ENCODE measurements at regions not wholly inside any gene's neighbourhood (a gene's known extent, or its start where the extent isn't known, plus 50 kb on each side); places are given as distances from the start of the nearest gene placed in this dataset.
"Not testable (repeated sequence)": the region's sequence is repeated elsewhere in the genome, so short reads cannot be mapped to it uniquely, and the experiment has no call there.

DNA sequence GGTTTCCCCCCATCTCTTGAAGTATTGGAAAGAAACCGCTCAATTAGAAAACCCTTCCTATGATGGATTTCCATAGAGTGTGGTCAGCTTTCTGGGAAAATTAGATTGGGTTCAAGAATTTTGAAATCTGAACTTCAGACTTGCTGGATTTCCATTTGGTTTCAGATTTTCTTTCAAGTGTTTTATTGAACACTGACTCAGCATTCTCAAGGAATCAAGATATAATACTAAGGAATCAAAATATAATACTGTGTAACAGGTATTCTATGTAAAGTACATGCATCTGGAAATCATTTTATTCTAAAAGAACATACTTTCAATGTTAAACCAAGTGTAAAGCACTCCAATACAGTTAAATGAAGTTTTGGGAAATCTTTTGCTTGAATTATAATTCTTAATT, 94.7 kb upstream of the CCN2 start:
- DNase-seq (ENCODE audit: low spot score): no peak

- DNase-seq (ENCODE audit: low spot score): no peak
These were observed 92.0 kb upstream of the CCN2 start for GRCh38 chr6:132043148-132043547.

DNA sequence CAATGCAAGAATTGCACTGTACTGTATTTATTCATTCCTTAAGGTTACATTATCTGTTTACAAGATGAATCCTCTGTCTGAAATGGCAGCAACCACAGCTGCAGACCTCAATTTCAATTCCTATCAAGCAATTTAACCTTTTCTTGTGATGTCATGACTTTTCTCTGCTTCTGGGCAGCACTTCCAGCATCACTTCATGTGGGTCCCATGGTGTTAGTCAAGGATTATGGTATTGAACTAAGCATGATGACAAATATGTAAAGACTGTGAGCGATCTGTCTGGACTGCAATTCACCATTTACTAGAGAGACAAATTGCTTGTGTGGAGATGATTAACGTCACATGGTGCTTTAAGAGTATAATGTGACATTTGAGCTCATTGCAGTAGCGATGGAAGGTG, 90.5 kb upstream of the CCN2 start:
- no peak for DNase-seq (ENCODE audit: low spot score)

GRCh38 chr6:132028029-132028428, 76.9 kb upstream of the CCN2 start:
- no peak for DNase-seq (ENCODE audit: low spot score)

DNA sequence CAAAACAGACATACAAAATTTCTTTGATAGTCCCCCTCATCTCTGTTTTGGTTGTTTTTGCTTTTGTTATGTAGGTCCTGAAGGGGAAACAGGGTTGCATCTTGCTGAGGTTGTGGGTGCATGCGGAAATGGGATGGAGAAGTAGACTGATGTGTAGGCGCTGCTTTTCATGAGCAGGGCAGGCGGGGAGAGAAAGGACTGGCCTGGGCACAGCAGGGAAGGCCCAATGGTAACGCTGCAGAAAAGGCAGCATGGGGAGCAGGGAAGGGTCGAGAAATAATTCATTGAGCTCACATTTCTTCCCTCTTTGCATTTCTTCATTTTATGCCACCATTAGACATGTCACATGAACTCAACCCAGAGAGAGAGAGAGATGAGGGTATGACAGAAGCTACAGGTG, 74.3 kb upstream of the CCN2 start:
- DNase-seq (ENCODE audit: low spot score): no peak

DNA sequence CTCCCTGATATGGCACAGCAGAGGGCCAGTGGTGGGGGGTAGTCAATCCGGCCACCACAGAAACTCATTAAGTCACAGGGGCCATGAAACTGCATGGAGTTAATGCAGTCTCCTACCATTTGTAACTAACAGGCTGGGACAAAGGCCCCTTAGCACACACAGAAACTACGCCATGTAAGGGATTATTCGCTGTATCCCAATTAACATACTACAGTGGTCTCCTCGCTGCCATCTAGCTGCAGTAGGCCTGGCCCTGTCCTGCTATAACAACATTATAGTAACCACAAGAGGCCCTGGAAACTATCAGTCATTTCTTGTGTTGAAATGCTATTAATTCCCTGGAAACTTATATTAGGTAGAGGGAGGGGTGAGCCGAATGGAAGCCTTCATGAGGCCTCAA, 72.3 kb upstream of the CCN2 start:
- no peak for DNase-seq (ENCODE audit: low spot score)

DNA sequence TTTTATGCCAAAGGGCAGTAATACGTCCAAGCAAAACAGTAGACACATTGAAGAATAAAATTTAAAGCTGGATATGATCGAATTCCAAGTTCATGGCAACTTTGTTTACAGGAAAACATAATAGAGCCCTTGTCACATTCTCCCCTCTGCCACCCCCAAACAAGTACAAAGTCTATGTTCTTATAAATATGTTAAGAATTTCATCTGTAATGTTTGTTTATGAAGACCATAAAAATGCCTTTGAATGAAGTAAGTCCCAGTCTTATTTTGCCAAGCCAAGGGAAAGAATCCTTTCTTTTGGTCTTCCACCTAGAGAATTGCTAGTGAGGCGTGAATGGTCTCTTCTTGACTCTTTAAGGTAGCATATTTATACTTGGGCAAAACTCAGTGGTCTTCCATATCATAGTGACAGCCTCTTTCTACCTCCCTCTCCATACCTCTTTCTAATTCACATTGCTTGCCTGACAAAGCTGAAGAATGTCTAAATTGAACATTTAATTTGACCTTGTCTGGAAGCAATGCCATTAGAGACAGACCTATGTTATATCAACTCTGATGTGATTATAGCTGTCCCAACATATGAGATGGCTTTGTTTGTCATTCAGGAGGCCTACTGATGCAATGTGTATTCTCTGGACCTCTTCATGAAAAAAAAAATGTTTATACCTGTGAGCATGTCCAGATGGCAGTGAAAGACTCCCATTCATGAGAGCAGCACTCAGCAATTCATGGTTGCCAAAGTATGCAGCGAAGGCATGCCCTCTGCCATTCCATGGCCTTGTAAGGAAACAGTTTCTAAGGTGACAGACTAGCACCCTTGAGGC, 70.6 kb upstream of the CCN2 start:
- no peak for DNase-seq (ENCODE audit: low spot score)

- not testable (repeated sequence) for DNase-seq (ENCODE audit: low spot score)
These were observed 69.7 kb upstream of the CCN2 start for GRCh38 chr6:132020918-132021317.

DNA sequence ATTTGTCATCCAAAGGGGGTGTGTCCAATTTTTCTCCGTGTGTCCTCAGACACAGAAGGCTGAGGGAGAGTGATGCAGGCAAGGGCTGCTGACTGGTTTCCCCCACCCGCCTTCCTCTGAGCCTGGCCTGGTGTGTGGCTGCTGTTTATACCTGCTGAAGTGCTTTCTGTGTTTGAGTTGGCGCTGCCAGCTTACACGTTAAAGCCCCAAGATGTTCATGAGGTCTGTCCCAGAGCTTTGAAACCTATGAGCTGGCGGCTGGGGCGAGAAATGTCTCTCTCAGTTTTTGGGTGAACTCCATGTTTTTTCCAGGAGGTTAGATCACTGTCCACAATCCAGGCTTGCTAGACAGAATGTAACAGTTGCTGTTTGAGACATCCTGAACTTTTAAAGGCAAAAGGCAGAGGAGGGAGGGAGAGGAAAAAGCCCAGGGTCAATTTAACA, 69.0 kb upstream of the CCN2 start:
- no peak for DNase-seq (ENCODE audit: low spot score)

- no peak for DNase-seq (ENCODE audit: low spot score)
These were observed 68.4 kb upstream of the CCN2 start for GRCh38 chr6:132019586-132019985.

- no peak for DNase-seq (ENCODE audit: low spot score)
These were observed 66.8 kb upstream of the CCN2 start for GRCh38 chr6:132017942-132018341.

- DNase-seq (ENCODE audit: low spot score): no peak
These were observed 65.2 kb upstream of the CCN2 start for GRCh38 chr6:132016396-132016795.

- no peak for DNase-seq (ENCODE audit: low spot score)
These were observed 60.4 kb upstream of the CCN2 start for GRCh38 chr6:132011582-132011981.

DNA sequence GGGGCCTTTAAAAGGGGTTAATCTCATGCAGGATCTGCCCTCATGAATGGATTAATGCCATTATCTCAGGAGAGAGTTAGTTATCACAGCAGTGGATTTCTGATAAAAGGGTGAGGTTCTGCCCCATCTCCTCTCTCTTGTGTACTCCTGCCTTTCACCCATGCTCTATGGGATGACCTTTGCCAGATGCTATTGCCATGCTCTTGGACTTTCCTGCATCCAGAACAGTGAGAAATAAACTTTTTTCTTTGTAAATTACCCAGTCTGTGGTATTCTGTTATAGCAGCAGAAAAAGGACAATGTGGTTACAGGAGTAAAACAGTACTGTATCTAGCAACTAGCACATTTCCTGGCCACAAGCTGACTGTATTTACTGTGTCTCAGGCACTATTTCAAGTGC, 58.0 kb upstream of the CCN2 start:
- no peak for DNase-seq (ENCODE audit: low spot score)

- no peak for DNase-seq (ENCODE audit: low spot score)
These were observed 56.5 kb upstream of the CCN2 start for GRCh38 chr6:132007474-132008190.

GRCh38 chr6:132005178-132005577, 54.0 kb upstream of the CCN2 start:
- DNase-seq (ENCODE audit: low spot score): no peak

DNA sequence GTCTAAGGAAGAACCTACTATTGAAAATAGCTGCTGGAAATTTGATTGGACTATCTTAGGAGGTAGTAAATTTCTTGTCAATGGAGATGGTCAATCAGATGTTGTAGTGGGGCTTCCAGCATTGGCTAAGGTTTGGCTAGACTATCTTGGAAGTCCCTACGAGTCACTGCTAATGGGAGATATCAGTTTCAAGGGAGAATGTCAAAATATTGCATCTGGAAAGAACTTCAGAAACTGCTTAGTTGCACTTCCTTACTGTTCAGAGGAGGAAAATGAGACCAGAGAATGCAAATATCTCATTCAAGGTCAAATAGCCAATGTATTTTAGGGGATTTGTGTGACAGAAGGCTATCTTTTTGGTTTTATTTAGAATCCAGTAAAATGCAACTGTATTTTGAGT, 53.5 kb upstream of the CCN2 start:
- DNase-seq (ENCODE audit: low spot score): no peak

DNA sequence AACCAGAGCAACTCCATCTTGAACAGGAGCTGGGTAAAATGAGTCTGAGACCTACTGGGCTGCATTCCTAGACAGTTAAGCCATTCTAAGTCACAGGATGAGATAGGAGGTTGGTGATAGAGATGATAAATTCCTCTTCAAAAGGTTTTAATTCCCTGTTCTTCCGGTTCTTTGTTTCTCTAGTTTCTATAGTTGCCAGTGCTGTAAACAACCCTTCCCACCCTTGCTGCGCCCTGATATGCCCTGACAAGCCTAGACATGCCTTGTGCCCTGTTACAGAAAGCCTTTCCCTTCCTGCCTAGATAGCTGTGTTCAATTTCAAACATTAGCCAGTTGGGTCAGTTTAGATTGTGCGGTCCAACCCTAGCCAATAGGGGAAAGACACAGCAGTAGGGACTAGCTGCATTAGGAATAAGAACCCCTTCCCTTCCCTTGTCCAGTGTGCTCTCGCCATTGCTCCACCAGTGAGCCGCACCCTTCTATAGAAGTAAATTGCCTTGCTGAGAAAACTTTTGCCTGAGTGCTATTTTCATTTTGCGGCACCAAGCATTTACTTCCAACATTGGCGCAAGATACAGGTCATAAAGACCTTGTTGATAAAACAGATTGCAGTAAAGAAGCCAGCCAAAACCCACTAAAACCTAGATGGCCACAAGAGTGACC, 52.5 kb upstream of the CCN2 start:
- no peak for DNase-seq (ENCODE audit: low spot score)

All from germinal center (tissue), 1 donor.